Skeletal muscle tissue (tissue), 3 donors: ENCODE measurements at regions not wholly inside any gene's neighbourhood (a gene's known extent, or its start where the extent isn't known, plus 50 kb on each side); places are given as distances from the start of the nearest gene placed in this dataset.

Experiments used
- H3K27ac ChIP-seq: one replicate; pipeline ENCODE4 v1.7.0; 2013; ENCODE audit warnings: mild to moderate bottlenecking, low read depth, low read length, inconsistent platforms
- H3K27me3 ChIP-seq, 3 donors: one replicate each; pipeline ENCODE4 v1.7.0; 2013; ENCODE audit warnings: low read length in 3 of 3; ENCODE audit not compliant: control insufficient read depth in 3 of 3, insufficient read depth in 3 of 3
- H3K36me3 ChIP-seq, 3 donors: one replicate each; pipeline ENCODE4 v1.7.0; 2013; ENCODE audit warnings: low read length in 3 of 3; ENCODE audit not compliant: control insufficient read depth in 3 of 3, insufficient read depth in 3 of 3
- H3K4me1 ChIP-seq, 3 donors: one replicate each; pipeline ENCODE4 v1.7.0; 2013; ENCODE audit warnings: low read length in 3 of 3, mild to moderate bottlenecking in 3 of 3; ENCODE audit not compliant: control insufficient read depth in 3 of 3, insufficient read depth in 3 of 3
- H3K4me3 ChIP-seq, 3 donors: one replicate each; pipeline ENCODE4 v1.7.0; 2013; ENCODE audit warnings: low read length in 3 of 3
- H3K9ac ChIP-seq, 3 donors: one replicate each; pipeline ENCODE4 v1.7.0; 2013; ENCODE audit warnings: low read length in 3 of 3, mild to moderate bottlenecking in 3 of 3, moderate library complexity in 2 of 3, low read depth in 1 of 3
- H3K9me3 ChIP-seq, 3 donors: one replicate each; pipeline ENCODE4 v1.7.0; 2013; ENCODE audit warnings: low read length in 3 of 3; ENCODE audit not compliant: control insufficient read depth in 3 of 3
- donor health status: Osteomylitis.

DNA sequence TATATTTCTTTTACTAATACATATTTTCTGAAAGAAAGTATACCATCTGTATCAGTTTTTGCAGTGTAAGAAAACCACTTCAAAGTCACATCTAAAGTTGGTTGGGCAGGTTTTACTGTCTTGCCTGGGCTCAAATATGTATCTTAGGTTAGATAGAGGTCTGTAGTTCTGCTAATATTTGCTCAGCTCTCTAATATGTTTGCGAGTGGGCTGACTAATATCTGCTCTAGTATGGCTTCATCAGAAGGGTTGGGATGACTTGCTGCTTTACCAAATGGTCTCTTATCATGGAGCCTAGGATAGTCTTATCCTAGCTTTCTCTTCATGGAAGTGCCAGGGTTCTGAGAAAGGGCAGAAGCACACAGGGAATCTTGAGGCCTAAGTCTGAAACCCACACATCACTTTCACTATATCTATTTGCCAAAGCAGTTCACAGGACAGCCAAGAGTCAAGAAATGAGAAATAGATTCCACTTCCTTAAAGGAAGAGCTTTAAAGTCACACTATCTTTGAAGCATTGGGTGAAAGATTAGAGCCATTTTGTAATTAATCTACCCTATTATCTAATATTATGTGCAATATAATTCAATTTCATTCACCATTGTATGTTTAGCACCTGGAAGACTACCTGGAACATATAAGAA lies 610.0 kb downstream of the KCNJ3 start:
- no peak overlapping the region for H3K27ac ChIP-seq
- H3K9me3 ChIP-seq = no peaks in the 10 kb centered on the region
- H3K27me3 ChIP-seq = no peaks in the 10 kb centered on the region
- no peak overlapping the region for H3K9ac ChIP-seq
- no peak overlapping the region for H3K4me3 ChIP-seq
- no peaks in the 10 kb centered on the region for H3K36me3 ChIP-seq
- H3K4me1 ChIP-seq = no peaks in the 10 kb centered on the region

DNA sequence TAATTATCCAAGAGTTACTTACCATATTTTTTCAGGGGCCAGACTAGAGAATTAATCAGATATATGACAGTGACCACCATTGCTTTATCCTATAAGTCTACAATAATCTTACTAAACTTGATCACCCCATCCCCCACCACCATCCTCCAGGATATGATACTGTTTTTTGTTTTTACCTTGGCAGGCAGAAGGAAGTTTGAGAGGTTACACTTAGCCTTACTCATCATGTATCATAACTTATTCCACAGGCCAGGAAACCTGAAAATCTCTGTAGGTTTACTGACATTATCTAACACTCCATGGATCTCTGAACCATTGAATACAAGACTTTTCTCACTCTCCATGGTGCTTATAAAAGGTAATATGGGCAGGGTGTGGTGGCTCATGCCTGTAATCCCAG lies 602.7 kb downstream of the KCNJ3 start:
- H3K4me1 ChIP-seq = no peaks in the 10 kb centered on the region
- H3K36me3 ChIP-seq = no peaks in the 10 kb centered on the region
- no peak overlapping the region for H3K27ac ChIP-seq
- H3K9ac ChIP-seq = no peak overlapping the region
- no peaks in the 10 kb centered on the region for H3K9me3 ChIP-seq
- H3K4me3 ChIP-seq = no peak overlapping the region
- H3K27me3 ChIP-seq = no peaks in the 10 kb centered on the region

- H3K9me3 ChIP-seq = no peaks in the 10 kb centered on the region
- H3K27ac ChIP-seq = no peak overlapping the region
- H3K4me3 ChIP-seq = no peak overlapping the region
- no peak overlapping the region for H3K9ac ChIP-seq
- H3K4me1 ChIP-seq = no peaks in the 10 kb centered on the region
- H3K27me3 ChIP-seq = no peaks in the 10 kb centered on the region
- H3K36me3 ChIP-seq = no peaks in the 10 kb centered on the region
Measured at GRCh38 chr2:155298001-155298400, 599.5 kb downstream of the KCNJ3 start.

GRCh38 chr2:155294358-155294757 lies 595.9 kb downstream of the KCNJ3 start:
- no peaks in the 10 kb centered on the region for H3K9me3 ChIP-seq
- no peak overlapping the region for H3K9ac ChIP-seq
- no peaks in the 10 kb centered on the region for H3K36me3 ChIP-seq
- H3K27ac ChIP-seq = no peak overlapping the region
- H3K4me3 ChIP-seq = no peak overlapping the region
- no peaks in the 10 kb centered on the region for H3K27me3 ChIP-seq
- H3K4me1 ChIP-seq = no peaks in the 10 kb centered on the region

DNA sequence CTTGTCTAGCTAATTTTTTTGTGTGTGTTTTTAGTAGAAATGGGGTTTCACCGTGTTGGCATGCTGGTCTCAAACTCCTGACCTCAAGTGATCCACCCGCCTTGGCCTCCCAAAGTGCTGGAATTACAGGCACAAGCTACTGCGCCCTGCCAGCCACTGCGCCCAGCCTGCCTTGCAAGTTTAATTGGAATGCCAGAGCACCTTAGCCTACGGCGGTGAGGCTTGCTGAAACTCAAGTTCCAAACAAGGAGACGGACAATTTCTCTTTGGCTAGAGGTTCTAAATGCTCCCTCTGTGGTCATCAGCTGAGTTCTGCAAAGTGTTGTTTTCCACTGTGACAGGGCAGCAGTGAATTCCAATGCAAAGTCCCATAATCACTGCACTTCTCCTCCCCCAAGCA lies 583.4 kb downstream of the KCNJ3 start:
- H3K9me3 ChIP-seq = no peaks in the 10 kb centered on the region
- H3K9ac ChIP-seq = no peak overlapping the region
- H3K4me3 ChIP-seq = no peak overlapping the region
- H3K27ac ChIP-seq = no peak overlapping the region
- no peaks in the 10 kb centered on the region for H3K36me3 ChIP-seq
- no peaks in the 10 kb centered on the region for H3K27me3 ChIP-seq
- no peaks in the 10 kb centered on the region for H3K4me1 ChIP-seq

DNA sequence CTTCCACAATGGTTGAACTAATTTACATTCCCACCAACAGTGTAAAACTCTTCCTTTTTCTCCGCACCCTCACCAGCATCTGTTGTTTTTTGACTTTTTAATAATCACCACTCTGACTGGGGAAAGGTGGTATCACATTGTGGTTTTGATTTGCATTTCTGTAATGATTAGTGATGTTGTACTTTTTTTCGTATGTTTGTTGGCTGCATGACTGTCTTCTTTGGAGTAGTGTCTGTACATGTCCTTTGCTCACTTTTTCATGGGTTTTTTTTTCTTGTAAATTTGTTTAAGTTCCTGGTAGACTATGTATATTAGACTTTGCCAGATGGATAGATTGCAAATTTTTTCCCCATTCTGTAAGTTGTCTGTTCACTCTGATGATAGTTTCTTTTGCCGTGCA lies 574.8 kb downstream of the KCNJ3 start:
- Histone ChIP-seq H3K4me3 (no peak overlapping the region), H3K27ac (no peak overlapping the region), H3K27me3 (no peaks in the 10 kb centered on the region), H3K4me1 (no peaks in the 10 kb centered on the region), H3K9me3 (no peaks in the 10 kb centered on the region), H3K9ac (no peak overlapping the region), H3K36me3 (no peaks in the 10 kb centered on the region)

DNA sequence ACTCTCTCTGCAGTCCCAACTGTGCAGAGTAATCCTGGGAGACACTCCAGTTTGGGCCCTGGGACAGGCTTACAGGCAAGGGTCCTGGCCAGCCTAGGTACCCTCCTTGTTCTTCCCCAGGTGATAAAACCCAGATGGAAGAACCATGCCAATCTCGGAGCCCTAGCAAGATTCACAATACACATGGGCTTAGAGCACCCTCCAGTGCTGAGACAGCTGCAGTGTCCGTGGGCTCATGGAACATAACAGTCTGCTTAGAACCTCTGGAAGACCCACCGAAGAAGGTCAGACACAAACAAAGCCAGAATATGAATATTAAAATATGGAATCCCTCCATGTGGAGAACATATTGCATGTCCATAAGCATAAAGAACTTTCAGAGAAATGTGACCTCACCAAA lies 568.1 kb downstream of the KCNJ3 start:
- H3K36me3 ChIP-seq = no peaks in the 10 kb centered on the region

DNA sequence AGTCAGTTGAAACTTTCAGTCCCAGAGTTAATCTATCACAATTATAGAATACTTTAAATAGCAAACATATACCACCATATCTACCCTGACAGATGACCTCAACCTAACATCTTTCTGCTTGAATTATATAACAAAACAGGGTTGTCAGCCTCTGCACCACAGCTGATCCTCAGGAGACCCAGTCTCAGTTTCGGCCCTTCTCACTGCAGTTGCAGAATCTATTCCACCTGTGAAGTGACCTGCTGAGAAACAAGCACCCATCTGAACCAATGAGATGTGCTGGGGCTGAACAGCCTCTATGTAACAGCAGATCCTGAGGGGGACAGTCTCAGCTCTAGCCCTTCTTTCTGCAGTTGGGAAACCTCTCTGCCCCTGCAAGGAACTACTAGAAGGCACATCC lies 567.6 kb downstream of the KCNJ3 start:
- Histone ChIP-seq H3K9ac (no peak overlapping the region), H3K36me3 (no peaks in the 10 kb centered on the region), H3K9me3 (no peaks in the 10 kb centered on the region), H3K4me1 (no peaks in the 10 kb centered on the region), H3K27me3 (no peaks in the 10 kb centered on the region), H3K27ac (no peak overlapping the region), H3K4me3 (no peak overlapping the region)

More for the DNA sequence above, 568.1 kb downstream of the KCNJ3 start:
- Histone ChIP-seq H3K27ac (no peak overlapping the region), H3K9me3 (no peaks in the 10 kb centered on the region), H3K27me3 (no peaks in the 10 kb centered on the region), H3K4me3 (no peak overlapping the region), H3K9ac (no peak overlapping the region), H3K4me1 (no peaks in the 10 kb centered on the region)

- Histone ChIP-seq H3K9ac (no peak overlapping the region), H3K27me3 (no peaks in the 10 kb centered on the region), H3K9me3 (no peaks in the 10 kb centered on the region), H3K36me3 (no peaks in the 10 kb centered on the region), H3K27ac (no peak overlapping the region), H3K4me3 (no peak overlapping the region), H3K4me1 (no peaks in the 10 kb centered on the region)
Measured at GRCh38 chr2:155256803-155257202, 558.3 kb downstream of the KCNJ3 start.

DNA sequence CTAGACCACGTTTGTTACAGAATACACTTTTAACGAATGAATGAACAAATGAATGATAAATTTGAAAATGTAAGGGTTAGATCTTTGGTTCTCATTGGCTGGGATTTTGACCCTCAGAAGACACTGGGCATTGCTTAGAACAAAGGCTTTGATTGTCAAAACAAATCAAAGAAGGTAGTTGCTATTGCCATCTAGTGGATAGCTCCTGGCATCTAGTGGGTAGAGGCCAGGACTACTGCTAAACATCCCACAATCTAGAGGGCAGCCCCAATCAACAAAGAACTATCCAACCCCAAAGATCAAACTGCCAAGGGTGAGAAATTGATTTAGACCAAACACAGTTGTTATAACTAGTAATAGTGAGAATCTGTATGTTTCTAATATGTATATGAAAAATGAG lies 552.3 kb downstream of the KCNJ3 start:
- H3K9me3 ChIP-seq = no peaks in the 10 kb centered on the region
- H3K4me3 ChIP-seq = no peak overlapping the region
- no peaks in the 10 kb centered on the region for H3K4me1 ChIP-seq

DNA sequence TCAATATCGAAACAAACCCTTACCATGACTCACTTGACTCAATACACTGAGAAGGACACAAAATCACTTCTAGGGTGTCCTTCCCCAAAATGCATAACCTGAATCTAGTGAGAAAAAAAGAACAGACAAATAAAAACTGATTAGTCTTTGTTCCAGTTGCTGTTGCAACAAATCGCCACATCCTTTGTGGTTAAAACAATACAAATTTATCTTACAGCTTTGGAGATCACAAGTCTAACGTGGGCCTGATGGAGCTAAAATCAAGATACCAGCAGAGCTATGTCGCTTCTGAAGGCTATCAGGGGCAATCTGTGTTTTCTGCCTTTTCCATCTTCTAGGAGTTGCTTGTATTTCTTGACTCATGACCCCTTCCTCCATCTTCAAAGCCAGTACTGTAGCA lies 541.7 kb downstream of the KCNJ3 start:
- no peaks in the 10 kb centered on the region for H3K36me3 ChIP-seq

More for the DNA sequence above, 552.3 kb downstream of the KCNJ3 start:
- H3K9ac ChIP-seq = no peak overlapping the region
- H3K36me3 ChIP-seq = no peaks in the 10 kb centered on the region
- no peaks in the 10 kb centered on the region for H3K27me3 ChIP-seq
- H3K27ac ChIP-seq = no peak overlapping the region

More for the DNA sequence above, 541.7 kb downstream of the KCNJ3 start:
- no peak overlapping the region for H3K9ac ChIP-seq
- no peak overlapping the region for H3K4me3 ChIP-seq
- H3K27me3 ChIP-seq = no peaks in the 10 kb centered on the region
- H3K27ac ChIP-seq = no peak overlapping the region
- no peaks in the 10 kb centered on the region for H3K9me3 ChIP-seq
- H3K4me1 ChIP-seq = no peaks in the 10 kb centered on the region
